Vagina (tissue), 2 donors: ENCODE measurements at regions not wholly inside any gene's neighbourhood (a gene's known extent, or its start where the extent isn't known, plus 50 kb on each side); places are given as distances from the start of the nearest gene placed in this dataset.

ENCODE experiments used
- CTCF ChIP-seq, 3 experiments: fragments of 450-650 bp in 2 of 3; fragments of 200-600 bp in 1 of 3; sonication (generic) in 1 of 3; IDR thresholded peaks; one replicate each; pipeline ENCODE4 v1.5.1; 2017 to 2019; ENCODE audit warnings: antibody characterized with exemption in 3 of 3, mild to moderate bottlenecking in 2 of 3, moderate library complexity in 2 of 3
- POLR2A ChIP-seq, 2 donors: fragments of 450-650 bp; IDR thresholded peaks; one replicate each; pipeline ENCODE4 v1.6.1; 2017; ENCODE audit warnings: antibody characterized with exemption in 2 of 2, mild to moderate bottlenecking in 2 of 2, moderate library complexity in 2 of 2

- TF ChIP-seq CTCF (IDR thresholded peaks at IDR 0.05): no peak
- TF ChIP-seq POLR2A (IDR thresholded peaks at IDR 0.05): no peak
Observed at GRCh38 chr5:170442391-170442790, 53.2 kb upstream of the KCNMB1 start.
